Rectal smooth muscle tissue (tissue), 1 donor: ENCODE measurements at regions not wholly inside any gene's neighbourhood (a gene's known extent, or its start where the extent isn't known, plus 50 kb on each side); places are given as distances from the start of the nearest gene placed in this dataset.

ENCODE experiments used
- H3K27ac ChIP-seq: one replicate; pipeline ENCODE4 v1.7.0; 2013; ENCODE audit warnings: low read depth, low read length, inconsistent platforms
- H3K27me3 ChIP-seq: one replicate; pipeline ENCODE4 v1.7.0; 2013; ENCODE audit warnings: low read length; ENCODE audit not compliant: control insufficient read depth, insufficient read depth
- H3K36me3 ChIP-seq: one replicate; pipeline ENCODE4 v1.7.0; 2013; ENCODE audit warnings: low read length; ENCODE audit not compliant: control insufficient read depth, insufficient read depth
- H3K4me1 ChIP-seq: one replicate; pipeline ENCODE4 v1.7.0; 2013; ENCODE audit warnings: low read length; ENCODE audit not compliant: control insufficient read depth, insufficient read depth
- H3K4me3 ChIP-seq: one replicate; pipeline ENCODE4 v1.7.0; 2013; ENCODE audit warnings: low read length
- H3K9ac ChIP-seq: one replicate; pipeline ENCODE4 v1.7.0; 2013; ENCODE audit warnings: low read length

DNA sequence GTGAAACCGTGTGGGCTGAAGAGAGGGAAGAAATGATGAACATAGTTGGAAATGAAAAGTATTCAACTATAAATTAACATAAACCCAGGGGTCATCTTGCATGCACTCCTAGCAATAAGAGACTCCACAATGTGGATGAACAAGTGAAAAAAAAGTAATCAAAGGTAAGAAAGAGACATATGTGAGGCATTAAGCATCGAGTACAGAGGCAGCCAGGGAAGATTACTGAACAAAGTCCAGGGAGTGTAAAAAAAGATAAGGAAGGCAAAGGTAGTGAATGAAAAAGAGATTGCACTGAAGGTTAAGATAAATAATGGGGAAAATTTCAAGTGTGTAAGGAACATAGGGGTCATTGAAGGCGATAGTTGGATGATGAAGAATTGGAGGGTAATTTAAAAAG, 330.8 kb upstream of the PROX1 start:
- Histone ChIP-seq H3K27me3 (no peaks in the 10 kb centered on the region), H3K27ac (no peak overlapping the region)

GRCh38 chr1:213657879-213658278, 329.9 kb upstream of the PROX1 start:
- H3K4me3 ChIP-seq, result no peak overlapping the region
- H3K9ac ChIP-seq, result no peak overlapping the region
- no peaks in the 10 kb centered on the region for H3K27me3 ChIP-seq
- H3K4me1 ChIP-seq, result no peaks in the 10 kb centered on the region
- no peaks in the 10 kb centered on the region for H3K36me3 ChIP-seq
- H3K27ac ChIP-seq, result no peak overlapping the region

More for the DNA sequence above, 330.8 kb upstream of the PROX1 start:
- Histone ChIP-seq H3K4me3 (no peak overlapping the region), H3K4me1 (no peaks in the 10 kb centered on the region), H3K36me3 (no peaks in the 10 kb centered on the region), H3K9ac (no peak overlapping the region)

- Histone ChIP-seq H3K27me3 (no peaks in the 10 kb centered on the region), H3K27ac (no peak overlapping the region), H3K4me1 (no peaks in the 10 kb centered on the region), H3K36me3 (no peaks in the 10 kb centered on the region), H3K9ac (no peak overlapping the region), H3K4me3 (no peak overlapping the region)
These were observed 329.3 kb upstream of the PROX1 start for GRCh38 chr1:213658457-213658856.

GRCh38 chr1:213659580-213660547, 327.9 kb upstream of the PROX1 start:
- no peaks in the 10 kb centered on the region for H3K27me3 ChIP-seq
- no peak overlapping the region for H3K4me3 ChIP-seq
- H3K27ac ChIP-seq, result no peak overlapping the region

GRCh38 chr1:213661302-213661701, 326.5 kb upstream of the PROX1 start:
- Histone ChIP-seq H3K36me3 (no peaks in the 10 kb centered on the region), H3K27ac (no peak overlapping the region), H3K27me3 (no peaks in the 10 kb centered on the region), H3K4me3 (no peak overlapping the region), H3K4me1 (no peaks in the 10 kb centered on the region), H3K9ac (no peak overlapping the region)

More at GRCh38 chr1:213659580-213660547, 327.9 kb upstream of the PROX1 start:
- H3K36me3 ChIP-seq, result no peaks in the 10 kb centered on the region
- H3K4me1 ChIP-seq, result no peaks in the 10 kb centered on the region
- no peak overlapping the region for H3K9ac ChIP-seq

DNA sequence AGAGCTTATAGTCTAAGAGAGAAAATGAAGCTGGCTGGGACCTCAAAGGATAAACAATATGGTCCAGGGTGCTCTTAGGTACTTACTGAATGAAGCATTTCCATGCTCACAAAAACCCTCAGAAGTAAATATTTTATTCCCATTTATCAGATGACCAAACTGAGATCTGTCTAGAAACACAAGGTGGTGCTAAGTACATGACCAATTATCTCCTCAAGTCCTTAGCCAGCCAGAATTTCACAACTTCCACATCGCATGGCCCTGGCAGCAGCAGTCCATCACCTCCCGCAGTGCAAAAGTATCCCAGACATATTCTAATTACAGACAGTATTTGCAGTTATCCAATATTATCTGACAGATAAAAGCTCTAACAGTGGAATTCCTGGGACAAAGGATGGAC, 321.7 kb upstream of the PROX1 start:
- no peak overlapping the region for H3K4me3 ChIP-seq
- no peaks in the 10 kb centered on the region for H3K27me3 ChIP-seq
- no peak overlapping the region for H3K27ac ChIP-seq
- H3K9ac ChIP-seq, result no peak overlapping the region
- no peaks in the 10 kb centered on the region for H3K4me1 ChIP-seq
- H3K36me3 ChIP-seq, result no peaks in the 10 kb centered on the region

DNA sequence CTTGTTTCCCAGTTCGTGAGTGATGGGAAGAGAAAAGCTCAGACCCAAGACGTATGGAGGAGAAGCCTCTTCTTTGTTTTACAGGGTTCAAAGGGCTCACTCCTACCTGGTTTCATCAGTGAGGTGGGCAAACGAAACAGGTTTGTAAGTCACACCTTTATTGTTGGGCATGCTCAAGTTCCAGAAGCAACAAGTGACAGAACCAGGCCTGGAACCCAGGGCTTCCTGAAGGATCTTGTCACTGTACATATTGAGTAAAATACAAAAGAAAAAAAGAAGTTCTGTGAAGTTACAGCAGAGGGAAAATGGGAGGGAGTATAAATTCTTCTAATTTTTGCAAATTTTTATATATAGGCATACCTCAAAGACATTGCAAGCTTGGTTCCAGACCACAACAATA, 320.9 kb upstream of the PROX1 start:
- Histone ChIP-seq H3K4me1 (no peaks in the 10 kb centered on the region), H3K27ac (no peak overlapping the region), H3K36me3 (no peaks in the 10 kb centered on the region), H3K9ac (no peak overlapping the region), H3K27me3 (no peaks in the 10 kb centered on the region), H3K4me3 (no peak overlapping the region)

- H3K4me3 ChIP-seq, result no peak overlapping the region
- no peak overlapping the region for H3K27ac ChIP-seq
These were observed 318.3 kb upstream of the PROX1 start for GRCh38 chr1:213669512-213669911.

GRCh38 chr1:213669964-213670691, 317.6 kb upstream of the PROX1 start:
- Histone ChIP-seq H3K36me3 (no peaks in the 10 kb centered on the region), H3K4me1 (no peaks in the 10 kb centered on the region), H3K27me3 (no peaks in the 10 kb centered on the region), H3K4me3 (no peak overlapping the region), H3K27ac (no peak overlapping the region), H3K9ac (no peak overlapping the region)

More at GRCh38 chr1:213669512-213669911, 318.3 kb upstream of the PROX1 start:
- no peak overlapping the region for H3K9ac ChIP-seq
- no peaks in the 10 kb centered on the region for H3K4me1 ChIP-seq
- H3K36me3 ChIP-seq, result no peaks in the 10 kb centered on the region
- H3K27me3 ChIP-seq, result no peaks in the 10 kb centered on the region

DNA sequence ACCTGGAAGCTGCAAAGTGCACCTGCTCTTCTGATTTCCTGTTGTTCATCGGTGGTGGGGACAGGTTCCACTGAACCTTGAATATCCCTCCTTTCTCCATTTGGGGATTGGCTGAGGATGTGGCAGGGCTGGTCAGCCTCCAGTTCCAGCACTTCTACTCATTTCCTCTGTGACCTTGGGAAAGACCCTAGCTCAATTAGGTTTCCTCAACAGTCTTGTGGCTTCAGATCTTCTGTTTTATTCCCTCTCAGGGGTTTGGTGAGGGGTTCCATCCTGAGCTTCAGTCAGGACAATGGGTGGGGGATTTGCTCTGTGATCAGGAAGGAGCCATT, 317.1 kb upstream of the PROX1 start:
- no peaks in the 10 kb centered on the region for H3K27me3 ChIP-seq
- no peaks in the 10 kb centered on the region for H3K36me3 ChIP-seq
- H3K4me1 ChIP-seq, result no peaks in the 10 kb centered on the region
- H3K9ac ChIP-seq, result no peak overlapping the region
- no peak overlapping the region for H3K27ac ChIP-seq
- H3K4me3 ChIP-seq, result no peak overlapping the region

GRCh38 chr1:213675043-213675442, 312.7 kb upstream of the PROX1 start:
- Histone ChIP-seq H3K4me1 (no peaks in the 10 kb centered on the region), H3K27ac (no peak overlapping the region), H3K4me3 (no peak overlapping the region), H3K27me3 (no peaks in the 10 kb centered on the region), H3K36me3 (no peaks in the 10 kb centered on the region), H3K9ac (no peak overlapping the region)

DNA sequence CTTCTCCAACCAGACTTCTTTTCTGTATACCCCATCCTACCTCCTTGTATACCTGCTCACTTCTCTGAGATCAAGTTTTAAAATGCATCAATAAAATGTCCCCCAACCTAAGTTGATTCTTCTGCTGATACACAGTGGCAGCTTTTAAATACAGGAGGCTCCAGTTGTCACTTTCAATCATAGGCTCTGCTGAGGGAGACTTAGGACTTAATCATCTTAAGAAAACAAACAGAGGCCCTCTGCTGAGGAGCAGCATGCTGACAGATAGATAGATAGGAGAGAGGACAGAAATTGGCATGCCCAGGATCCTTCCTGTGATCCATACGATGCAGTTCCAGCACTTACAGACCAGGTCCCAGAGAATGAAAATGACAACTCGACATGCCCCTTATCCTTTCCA, 311.0 kb upstream of the PROX1 start:
- H3K4me3 ChIP-seq, result no peak overlapping the region
- no peaks in the 10 kb centered on the region for H3K4me1 ChIP-seq
- H3K9ac ChIP-seq, result no peak overlapping the region
- no peaks in the 10 kb centered on the region for H3K36me3 ChIP-seq
- H3K27me3 ChIP-seq, result no peaks in the 10 kb centered on the region
- no peak overlapping the region for H3K27ac ChIP-seq
